ENCODE measurements at regions not wholly inside any gene's neighbourhood (a gene's known extent, or its start where the extent isn't known, plus 50 kb on each side); places are given as distances from the start of the nearest gene placed in this dataset.

DNA sequence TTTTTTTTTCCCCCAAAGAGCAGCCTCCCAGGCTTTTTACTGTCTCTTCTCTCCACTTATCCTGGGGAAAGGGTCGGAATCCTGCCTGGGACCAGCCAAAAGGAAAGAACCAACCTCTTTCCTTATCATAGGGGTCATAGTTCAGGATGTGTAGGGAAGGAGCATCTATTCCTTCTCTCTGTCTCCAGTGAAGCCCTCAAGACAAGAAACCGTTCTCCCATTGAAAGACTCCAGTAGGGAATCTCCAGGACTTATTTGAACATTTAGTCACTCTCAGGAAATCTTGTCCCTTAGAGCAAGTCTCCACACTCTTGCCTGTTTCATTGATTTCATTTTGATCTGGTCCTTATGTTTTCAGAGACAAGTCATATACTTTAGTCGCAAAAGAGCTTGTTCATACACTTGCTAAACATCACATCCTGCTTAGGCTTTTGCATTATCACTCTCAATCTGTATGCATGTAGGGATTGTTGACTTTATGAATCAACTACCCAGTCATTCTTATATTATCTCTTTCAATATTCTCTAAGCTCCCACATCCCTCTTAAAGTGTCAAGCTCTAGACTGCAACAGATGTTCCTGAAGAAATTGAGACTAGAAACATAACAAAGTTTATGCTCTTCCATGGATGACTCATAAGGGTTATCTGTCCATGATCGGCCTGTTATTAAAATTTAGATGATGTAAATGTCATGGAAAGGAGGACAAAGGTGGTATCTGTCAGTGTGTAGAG lies 116.2 kb upstream of the ST6GAL2 start:
- H3K27ac ChIP-seq (replicated peaks), result no peak overlapping the region
- TF ChIP-seq GABPA (IDR thresholded peaks at IDR 0.05; ENCODE audit: low read depth) (no peak), REST (IDR thresholded peaks at IDR 0.05; ENCODE audit: insufficient replicate concordance, low read depth) (no peak), POLR2AphosphoS5 (IDR thresholded peaks at IDR 0.05; ENCODE audit: low read depth) (no peak)
- TF ChIP-seq, protein P1, sequence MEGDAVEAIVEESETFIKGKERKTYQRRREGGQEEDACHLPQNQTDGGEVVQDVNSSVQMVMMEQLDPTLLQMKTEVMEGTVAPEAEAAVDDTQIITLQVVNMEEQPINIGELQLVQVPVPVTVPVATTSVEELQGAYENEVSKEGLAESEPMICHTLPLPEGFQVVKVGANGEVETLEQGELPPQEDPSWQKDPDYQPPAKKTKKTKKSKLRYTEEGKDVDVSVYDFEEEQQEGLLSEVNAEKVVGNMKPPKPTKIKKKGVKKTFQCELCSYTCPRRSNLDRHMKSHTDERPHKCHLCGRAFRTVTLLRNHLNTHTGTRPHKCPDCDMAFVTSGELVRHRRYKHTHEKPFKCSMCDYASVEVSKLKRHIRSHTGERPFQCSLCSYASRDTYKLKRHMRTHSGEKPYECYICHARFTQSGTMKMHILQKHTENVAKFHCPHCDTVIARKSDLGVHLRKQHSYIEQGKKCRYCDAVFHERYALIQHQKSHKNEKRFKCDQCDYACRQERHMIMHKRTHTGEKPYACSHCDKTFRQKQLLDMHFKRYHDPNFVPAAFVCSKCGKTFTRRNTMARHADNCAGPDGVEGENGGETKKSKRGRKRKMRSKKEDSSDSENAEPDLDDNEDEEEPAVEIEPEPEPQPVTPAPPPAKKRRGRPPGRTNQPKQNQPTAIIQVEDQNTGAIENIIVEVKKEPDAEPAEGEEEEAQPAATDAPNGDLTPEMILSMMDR (IDR thresholded peaks at IDR 0.05; ENCODE audit: insufficient read depth, low read length), result no peak
- no peaks in the 10 kb centered on the region for H3K27me3 ChIP-seq (ENCODE audit: insufficient read depth, poor library complexity, severe bottlenecking)
- no peak overlapping the region for H3K4me3 ChIP-seq (replicated peaks; ENCODE audit: insufficient read depth, low read length)
- DNase-seq (ENCODE audit: low read depth in 1 of 2, low spot score in 1 of 2), result no peak

DNA sequence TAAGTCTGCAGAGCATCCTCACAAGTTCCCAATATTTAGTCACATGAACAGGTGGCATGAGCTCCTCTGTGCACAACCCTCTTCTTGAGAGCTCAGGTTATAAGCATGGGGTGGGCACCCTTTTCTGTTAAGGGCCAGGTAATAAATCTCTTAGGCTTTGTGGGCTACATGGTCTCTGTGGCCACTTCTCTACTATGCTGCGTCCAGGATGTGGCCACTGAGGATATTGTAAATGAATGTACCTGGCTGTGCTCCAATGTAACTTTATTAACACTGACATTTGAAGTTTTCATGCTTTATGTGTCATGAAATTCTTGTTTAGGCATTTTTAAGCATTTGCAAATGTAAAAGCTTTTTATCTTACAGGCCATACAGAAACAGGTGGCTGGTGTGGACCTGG lies 116.8 kb upstream of the ST6GAL2 start:
- Histone ChIP-seq H3K4me3 (replicated peaks; ENCODE audit: insufficient read depth, low read length) (no peak overlapping the region), H3K27me3 (ENCODE audit: insufficient read depth, poor library complexity, severe bottlenecking) (no peaks in the 10 kb centered on the region), H3K27ac (replicated peaks) (no peak overlapping the region)
- DNase-seq (ENCODE audit: low read depth in 1 of 2, low spot score in 1 of 2), result no peak
- TF ChIP-seq, protein P1 (IDR thresholded peaks at IDR 0.05; ENCODE audit: insufficient read depth, low read length), result no peak
- TF ChIP-seq GABPA (IDR thresholded peaks at IDR 0.05; ENCODE audit: low read depth), result no peak
- TF ChIP-seq REST (IDR thresholded peaks at IDR 0.05; ENCODE audit: insufficient replicate concordance, low read depth), result no peak
- TF ChIP-seq POLR2AphosphoS5 (IDR thresholded peaks at IDR 0.05; ENCODE audit: low read depth), result no peak
- TF ChIP-seq SPI1 (IDR thresholded peaks at IDR 0.05; ENCODE audit: borderline replicate concordance, low read depth), result no peak

DNA sequence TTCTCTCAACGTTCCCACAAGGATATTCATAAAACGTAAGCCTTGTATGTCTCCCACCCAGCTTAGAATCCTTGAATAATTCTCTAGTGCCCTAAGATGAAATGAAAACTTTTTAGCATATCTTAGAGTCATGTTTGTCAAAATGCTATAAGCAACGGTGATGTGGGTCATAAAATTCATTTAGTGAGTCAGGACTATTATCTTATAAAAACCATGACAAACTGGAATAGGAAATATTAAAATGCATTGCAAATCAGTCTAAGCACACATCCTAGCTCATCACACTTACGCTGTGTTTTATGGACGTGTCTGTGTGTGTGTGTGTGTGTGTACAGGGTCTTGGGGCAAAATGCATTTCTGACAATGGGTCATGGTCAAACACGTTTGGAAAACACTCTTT lies 119.9 kb upstream of the ST6GAL2 start:
- H3K27me3 ChIP-seq (ENCODE audit: insufficient read depth, poor library complexity, severe bottlenecking), result no peaks in the 10 kb centered on the region
- H3K4me3 ChIP-seq (replicated peaks; ENCODE audit: insufficient read depth, low read length), result no peak overlapping the region
- TF ChIP-seq POLR2AphosphoS5 (IDR thresholded peaks at IDR 0.05; ENCODE audit: low read depth), result no peak
- H3K27ac ChIP-seq (replicated peaks), result no peak overlapping the region
- DNase-seq (ENCODE audit: low read depth in 1 of 2, low spot score in 1 of 2), result no peak

DNA sequence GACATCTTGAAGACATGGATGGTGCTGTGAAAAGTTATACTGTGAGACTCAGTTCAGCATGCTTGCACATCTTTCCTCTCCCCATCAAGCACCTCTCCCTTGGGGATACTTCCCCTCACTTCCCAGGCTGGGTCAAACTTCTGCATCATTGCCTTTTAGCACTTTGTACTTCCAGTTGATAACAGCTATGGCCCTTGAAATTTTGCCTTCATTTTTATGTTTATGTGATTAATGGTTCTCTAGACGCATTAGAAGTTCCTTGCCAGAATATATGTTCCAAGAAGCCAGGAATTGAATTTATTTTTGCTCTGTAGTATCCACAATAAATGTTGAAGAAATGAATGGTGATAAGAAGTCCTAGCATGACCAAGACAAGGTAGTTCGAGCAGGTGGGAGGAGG lies 120.9 kb upstream of the ST6GAL2 start:
- no peak overlapping the region for H3K4me3 ChIP-seq (replicated peaks; ENCODE audit: insufficient read depth, low read length)
- no peak overlapping the region for H3K27ac ChIP-seq (replicated peaks)
- no peak for DNase-seq (ENCODE audit: low read depth in 1 of 2, low spot score in 1 of 2)
- TF ChIP-seq POLR2AphosphoS5 (IDR thresholded peaks at IDR 0.05; ENCODE audit: low read depth) (no peak), SPI1 (IDR thresholded peaks at IDR 0.05; ENCODE audit: borderline replicate concordance, low read depth) (no peak), REST (IDR thresholded peaks at IDR 0.05; ENCODE audit: insufficient replicate concordance, low read depth) (no peak), GABPA (IDR thresholded peaks at IDR 0.05; ENCODE audit: low read depth) (no peak)
- TF ChIP-seq, protein P1 (IDR thresholded peaks at IDR 0.05; ENCODE audit: insufficient read depth, low read length), result no peak
- no peaks in the 10 kb centered on the region for H3K27me3 ChIP-seq (ENCODE audit: insufficient read depth, poor library complexity, severe bottlenecking)

All from HL-60 (cell line).